ENCODE measurements at regions not wholly inside any gene's neighbourhood (a gene's known extent, or its start where the extent isn't known, plus 50 kb on each side); places are given as distances from the start of the nearest gene placed in this dataset.

- no peak for TF ChIP-seq EZH2 (IDR thresholded peaks at IDR 0.05; ENCODE audit: insufficient read depth, poor library complexity, severe bottlenecking)
- no peak for TF ChIP-seq EZH2phosphoT487 (IDR thresholded peaks at IDR 0.05; ENCODE audit: insufficient read depth, low read depth)
Measured at GRCh38 chr6:88538130-88538706, 372.1 kb upstream of the CNR1 start.
